Activated naive CD4-positive, alpha-beta T cell (primary cell): ENCODE measurements at regions not wholly inside any gene's neighbourhood (a gene's known extent, or its start where the extent isn't known, plus 50 kb on each side); places are given as distances from the start of the nearest gene placed in this dataset.
"Not testable (repeated sequence)": the region's sequence is repeated elsewhere in the genome, so short reads cannot be mapped to it uniquely, and the experiment has no call there.

Experiments
- DNase-seq, 4 experiments: peaks; one replicate each; lab custom pipeline; 2025; lab: John Stamatoyannopoulos, UW

GRCh38 chr3:87719060-87719459, 339.7 kb downstream of the CGGBP1 start:
- no peak for DNase-seq

- no peak for DNase-seq
Measured at GRCh38 chr3:87710511-87710910, 348.3 kb downstream of the CGGBP1 start.

- DNase-seq, result no peak
Measured at GRCh38 chr3:87710028-87710427, 348.8 kb downstream of the CGGBP1 start.

GRCh38 chr3:87706176-87706575, 352.6 kb downstream of the CGGBP1 start:
- DNase-seq, result no peak

GRCh38 chr3:87702600-87702999, 356.2 kb downstream of the CGGBP1 start:
- no peak for DNase-seq

- DNase-seq, result no peak
Measured at GRCh38 chr3:87696124-87697013, 362.4 kb downstream of the CGGBP1 start.

GRCh38 chr3:87694678-87695077, 364.1 kb downstream of the CGGBP1 start:
- no peak for DNase-seq

GRCh38 chr3:87691109-87691508, 367.7 kb downstream of the CGGBP1 start:
- no peak for DNase-seq

GRCh38 chr3:87678984-87679660, 379.7 kb downstream of the CGGBP1 start:
- DNase-seq, result not testable (repeated sequence)

- DNase-seq, result no peak
Measured at GRCh38 chr3:87674397-87675161, 384.2 kb downstream of the CGGBP1 start.

- no peak for DNase-seq
Measured at GRCh38 chr3:87673132-87673531, 385.7 kb downstream of the CGGBP1 start.

- DNase-seq, result no peak
Measured at GRCh38 chr3:87654184-87654583, 377.8 kb upstream of the POU1F1 start.

GRCh38 chr3:87653138-87653537, 376.8 kb upstream of the POU1F1 start:
- DNase-seq, result not testable (repeated sequence)

- no peak for DNase-seq
Measured at GRCh38 chr3:87634426-87634825, 358.0 kb upstream of the POU1F1 start.

- DNase-seq, result no peak
Measured at GRCh38 chr3:87627316-87627715, 350.9 kb upstream of the POU1F1 start.

GRCh38 chr3:87626546-87626945, 350.2 kb upstream of the POU1F1 start:
- no peak for DNase-seq

- DNase-seq, result no peak
Measured at GRCh38 chr3:87625876-87626275, 349.5 kb upstream of the POU1F1 start.

- no peak for DNase-seq
Measured at GRCh38 chr3:87624860-87625259, 348.5 kb upstream of the POU1F1 start.

GRCh38 chr3:87621667-87622066, 345.3 kb upstream of the POU1F1 start:
- DNase-seq, result no peak

- DNase-seq, result no peak
Measured at GRCh38 chr3:87615506-87615905, 339.1 kb upstream of the POU1F1 start.

GRCh38 chr3:87614998-87615397, 338.6 kb upstream of the POU1F1 start:
- DNase-seq, result no peak

- no peak for DNase-seq
Measured at GRCh38 chr3:87607234-87607633, 330.9 kb upstream of the POU1F1 start.

GRCh38 chr3:87595798-87596197, 319.4 kb upstream of the POU1F1 start:
- no peak for DNase-seq
